ENCODE measurements at regions not wholly inside any gene's neighbourhood (a gene's known extent, or its start where the extent isn't known, plus 50 kb on each side); places are given as distances from the start of the nearest gene placed in this dataset.

GRCh38 chr4:33518856-33519255, 2725.5 kb downstream of the ARAP2 start:
- TF ChIP-seq CTCF (conservative IDR thresholded peaks at IDR 0.05; ENCODE audit: low read depth, low read length) = no peak
- no peak for TF ChIP-seq EZH2 (IDR thresholded peaks at IDR 0.05; ENCODE audit: borderline replicate concordance, low read depth, low read length, poor library complexity, severe bottlenecking)
